K562 (cell line): ENCODE measurements at regions not wholly inside any gene's neighbourhood (a gene's known extent, or its start where the extent isn't known, plus 50 kb on each side); places are given as distances from the start of the nearest gene placed in this dataset.

Experiments
- ATF7 ChIP-seq: fragments of 450-650 bp; IDR thresholded peaks from 2 replicates; pipeline ENCODE4 v1.7.1; 2014; ENCODE audit warnings: mild to moderate bottlenecking, moderate library complexity
- CBFA2T2 ChIP-seq: fragments of 450-650 bp; conservative IDR thresholded peaks from 2 replicates; pipeline ENCODE4 v1.6.1; 2017; ENCODE audit warnings: mild to moderate bottlenecking
- CBFA2T3 ChIP-seq: fragments of 450-650 bp; IDR thresholded peaks from 2 replicates; pipeline ENCODE4 v1.6.1; 2017
- CBX3 ChIP-seq, 2 experiments: IDR thresholded peaks; 1 replicate in 1 of 2; 2 replicates in 1 of 2; pipeline ENCODE4 v1.6.1; 2012; ENCODE audit warnings: inconsistent platforms in 2 of 2, low read length in 2 of 2, borderline replicate concordance in 1 of 2, control low read depth in 1 of 2
- CREM ChIP-seq: IDR thresholded peaks from 2 replicates; pipeline ENCODE4 v1.6.1; 2014; ENCODE audit warnings: antibody characterized with exemption, low read depth
- DMBX1 ChIP-seq: fragments of 250-450 bp; sonication (Bioruptor Pico); IDR thresholded peaks from 2 replicates; pipeline ENCODE4 v1.8.0; 2022; ENCODE audit warnings: inconsistent platforms, mild to moderate bottlenecking, moderate library complexity, borderline replicate concordance
- EP300 ChIP-seq: IDR thresholded peaks from 2 replicates; pipeline ENCODE4 v1.6.1; 2012; ENCODE audit warnings: low read length, improper control_type of control experiment
- ESRRA ChIP-seq: fragments of 450-650 bp; IDR thresholded peaks from 2 replicates; pipeline ENCODE4 v1.6.1; 2014; ENCODE audit warnings: low read depth, mild to moderate bottlenecking, moderate library complexity, borderline replicate concordance
- FOS ChIP-seq: IDR thresholded peaks from 3 replicates; pipeline ENCODE4 v1.6.1; 2011; ENCODE audit not compliant: insufficient read length; ENCODE audit errors: extremely low read depth
- FOSL1 ChIP-seq: fragments of 200-800 bp; sonication (Bioruptor generic); conservative IDR thresholded peaks from 2 replicates; pipeline ENCODE4 v1.6.1; 2016; ENCODE audit warnings: missing genetic modification characterization, missing compliant biosample characterization
- JUND ChIP-seq, 2 experiments: IDR thresholded peaks; 2 replicates in 1 of 2; 3 replicates in 1 of 2; pipeline ENCODE4 v1.6.1; 2011; ENCODE audit warnings: borderline replicate concordance in 2 of 2, low read depth in 2 of 2, low read length in 2 of 2, improper control_type of control experiment in 1 of 2, missing biosample characterization in 1 of 2, missing genetic modification characterization in 1 of 2, missing genetic modification reagents in 1 of 2
- KLF16 ChIP-seq: IDR thresholded peaks from 2 replicates; pipeline ENCODE4 v1.6.1; 2016; ENCODE audit warnings: antibody characterized with exemption
- LCOR ChIP-seq: sonication (generic); formaldehyde crosslinking; IDR thresholded peaks from 2 replicates; pipeline ENCODE4 v1.8.0; 2022; ENCODE audit warnings: mild to moderate bottlenecking, missing genetic modification reagents
- MECOM ChIP-seq: fragments of 250-450 bp; sonication (Bioruptor Pico); IDR thresholded peaks from 2 replicates; pipeline ENCODE4 v1.8.0; 2022; ENCODE audit warnings: inconsistent platforms
- MXI1 ChIP-seq: IDR thresholded peaks from 2 replicates; pipeline ENCODE4 v1.6.1; 2011; ENCODE audit warnings: low read depth, mild to moderate bottlenecking, improper control_type of control experiment, low read length
- NCOR1 ChIP-seq: fragments of 450-650 bp; IDR thresholded peaks from 2 replicates; pipeline ENCODE4 v1.6.1; 2016; ENCODE audit warnings: mild to moderate bottlenecking, moderate library complexity
- PML ChIP-seq: IDR thresholded peaks from 2 replicates; pipeline ENCODE4 v1.6.1; 2012; ENCODE audit warnings: low read length, inconsistent platforms
- RNF2 ChIP-seq: sonication (generic); IDR thresholded peaks from 2 replicates; pipeline ENCODE4 v1.6.1; 2016
- SMARCC2 ChIP-seq: fragments of 450-650 bp; IDR thresholded peaks from 2 replicates; pipeline ENCODE4 v1.6.1; 2017; ENCODE audit warnings: antibody characterized with exemption, moderate library complexity, mild to moderate bottlenecking, low read depth
- TEAD4 ChIP-seq, 2 experiments: sonication (generic) in 1 of 2; formaldehyde crosslinking in 1 of 2; IDR thresholded peaks; 2 replicates each; pipeline versions ENCODE4 v1.6.1 to v1.8.0; 2012 to 2022; ENCODE audit warnings: borderline replicate concordance in 1 of 2, inconsistent platforms in 1 of 2, low read length in 1 of 2, mild to moderate bottlenecking in 1 of 2, missing genetic modification reagents in 1 of 2
- ZFPM2 ChIP-seq: fragments of 250-450 bp; sonication (Bioruptor Pico); IDR thresholded peaks from 2 replicates; pipeline ENCODE4 v1.5.1; 2022; ENCODE audit warnings: mild to moderate bottlenecking
- ZNF318 ChIP-seq, 2 experiments: fragments of 450-650 bp; IDR thresholded peaks; 2 replicates each; pipeline ENCODE4 v1.6.1; 2016; ENCODE audit warnings: mild to moderate bottlenecking in 2 of 2, borderline replicate concordance in 1 of 2, low read depth in 1 of 2, moderate library complexity in 1 of 2

GRCh38 chr3:72448858-72449257 lies 399.4 kb downstream of the SHQ1 start (continued):
- peak in 1 of 2 experiments; percentile 27; a peak in 1 of 4 replicates for TF ChIP-seq ZNF318 (IDR thresholded peaks at IDR 0.05; ENCODE audit: borderline replicate concordance in 1 of 2, low read depth in 1 of 2)
- TF ChIP-seq CBFA2T2 = peak; percentile 70
- 0 out of 2 replicates have a peak, but pooled peaks have one; percentile 18 for TF ChIP-seq KLF16
- peak; percentile 77; the same call in 1 of the 2 replicates for TF ChIP-seq EP300
- TF ChIP-seq ATF7 = 0 out of 2 replicates have a peak, but pooled peaks have one; percentile 42
- peak in 1 of 2 experiments; percentile 68; a peak in 2 of 3 replicates for TF ChIP-seq CBX3 (IDR thresholded peaks at IDR 0.05; ENCODE audit: borderline replicate concordance in 1 of 2, low read length in 2 of 2)
- TF ChIP-seq CBFA2T3 = peak; percentile 87
- 0 out of 2 replicates have a peak, but pooled peaks have one; percentile 58 for TF ChIP-seq RNF2
- peak; percentile 81 for TF ChIP-seq NCOR1
- peak; percentile 72; the same call in 1 of the 2 replicates for TF ChIP-seq SMARCC2
- TF ChIP-seq ESRRA = peak; percentile 92; the same call in 1 of the 2 replicates
- TF ChIP-seq DMBX1 (CRISPR knock-in tag) = peak; percentile 60; the same call in 1 of the 2 replicates
- no peak for TF ChIP-seq MXI1
- TF ChIP-seq MECOM (CRISPR knock-in tag) = no peak
- TF ChIP-seq ZFPM2 (CRISPR knock-in tag) = no peak
- TF ChIP-seq CREM = peak; percentile 47; the same call in 1 of the 2 replicates
- TF ChIP-seq JUND (IDR thresholded peaks at IDR 0.05; ENCODE audit: borderline replicate concordance, low read depth, low read length) = peak; percentile 97
- TF ChIP-seq JUND (tag; IDR thresholded peaks at IDR 0.05; ENCODE audit: borderline replicate concordance, low read depth, low read length) = peak; percentile 95
- TF ChIP-seq PML = peak; percentile 77
- peak; percentile 52; the same call in 1 of the 2 replicates for TF ChIP-seq LCOR (CRISPR knock-in tag)
- TF ChIP-seq FOSL1 (tag) = peak; percentile 94
- peak; percentile 52 for TF ChIP-seq FOS
- peak; percentile 89 for TF ChIP-seq TEAD4 (IDR thresholded peaks at IDR 0.05; ENCODE audit: low read length)
- TF ChIP-seq TEAD4 (CRISPR knock-in tag; IDR thresholded peaks at IDR 0.05; ENCODE audit: borderline replicate concordance) = no peak
